Body of pancreas (tissue), 4 donors: ENCODE measurements at regions not wholly inside any gene's neighbourhood (a gene's known extent, or its start where the extent isn't known, plus 50 kb on each side); places are given as distances from the start of the nearest gene placed in this dataset.

Experiments
- CTCF ChIP-seq, 7 experiments: fragments of 450-650 bp in 4 of 7; fragments of 200-600 bp in 3 of 7; sonication (generic) in 3 of 7; IDR thresholded peaks; one replicate each; pipeline ENCODE4 v1.5.1; 2016 to 2019; ENCODE audit warnings: antibody characterized with exemption in 7 of 7
- POLR2A ChIP-seq, 3 donors: fragments of 450-650 bp; IDR thresholded peaks; one replicate each; pipeline ENCODE4 v1.6.1; 2016; ENCODE audit warnings: antibody characterized with exemption in 3 of 3, mild to moderate bottlenecking in 2 of 3

DNA sequence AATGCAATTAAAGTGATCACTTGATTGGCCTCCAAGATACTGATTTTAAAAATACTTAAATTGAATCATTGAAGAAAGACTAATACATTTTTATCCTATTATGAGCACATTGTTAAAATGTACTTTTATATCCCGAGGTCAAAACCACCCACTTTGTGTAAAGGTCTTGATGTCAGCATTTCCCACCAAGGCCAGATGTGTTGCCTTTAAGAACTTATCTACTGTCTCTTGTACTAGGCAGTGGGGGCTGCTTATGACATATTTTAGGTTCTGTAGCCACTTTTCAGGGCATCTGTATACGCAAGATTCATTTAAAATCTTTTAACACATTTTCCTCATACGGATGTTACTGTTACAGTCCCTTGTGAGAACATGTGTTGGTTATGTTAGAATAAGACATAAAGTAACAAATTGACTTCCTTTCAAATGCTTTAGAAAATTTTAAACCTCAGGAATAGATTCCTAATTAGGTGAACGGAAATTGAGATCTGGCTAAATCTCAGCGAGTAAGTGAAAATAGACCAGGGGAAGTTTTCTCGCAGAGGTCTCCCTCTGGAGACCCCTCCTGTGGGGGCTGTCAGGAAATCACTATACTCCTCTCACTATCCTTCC is 456.2 kb downstream of the ADAMTS20 start:
- TF ChIP-seq CTCF (IDR thresholded peaks at IDR 0.05) (no peak), POLR2A (IDR thresholded peaks at IDR 0.05) (no peak)
